C4-2B (cell line): ENCODE measurements at regions not wholly inside any gene's neighbourhood (a gene's known extent, or its start where the extent isn't known, plus 50 kb on each side); places are given as distances from the start of the nearest gene placed in this dataset.

Experiments
- ZFX ChIP-seq: fragments of 450-650 bp; IDR thresholded peaks from 2 replicates; pipeline ENCODE4 v1.6.1; 2017
- TF ChIP-seq, protein P1 (sequence below): fragments of 450-650 bp; conservative IDR thresholded peaks from 2 replicates; pipeline ENCODE4 v1.5.1; 2017; ENCODE audit warnings: mild to moderate bottlenecking

DNA sequence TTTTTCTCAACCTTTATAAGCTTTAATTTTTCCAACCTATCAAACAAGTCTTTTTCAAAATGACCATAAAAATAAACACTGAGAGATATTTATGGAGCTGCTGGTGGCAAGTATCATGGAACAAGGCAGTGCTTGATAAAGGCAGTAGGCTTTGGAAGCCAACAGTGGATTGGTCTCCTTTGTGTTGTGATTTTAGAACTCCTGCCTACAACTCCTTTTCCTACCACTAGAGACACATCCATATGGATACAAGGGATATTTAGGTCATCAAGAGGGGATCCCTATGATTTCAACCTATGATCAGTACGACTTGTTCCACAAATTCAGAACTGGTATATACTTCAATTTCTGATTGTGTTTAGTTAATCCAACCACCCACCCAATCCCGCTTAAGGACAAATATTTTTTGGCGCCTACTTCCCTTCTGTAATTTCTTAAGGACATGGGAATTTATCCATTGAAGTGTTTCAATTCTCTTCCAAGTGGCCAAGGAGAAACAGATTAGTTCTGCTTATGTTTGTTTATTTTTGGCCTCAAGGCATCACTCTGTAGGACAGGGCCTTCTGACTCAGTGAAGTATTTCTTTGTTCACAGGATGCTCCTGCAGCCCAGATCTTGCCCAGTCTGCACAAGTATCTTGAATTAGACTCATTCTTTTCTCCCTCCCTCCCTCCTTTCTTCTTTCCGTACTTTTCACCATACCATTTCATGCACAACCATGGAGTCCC is 2119.6 kb upstream of the PIK3C3 start:
- TF ChIP-seq, protein P1, sequence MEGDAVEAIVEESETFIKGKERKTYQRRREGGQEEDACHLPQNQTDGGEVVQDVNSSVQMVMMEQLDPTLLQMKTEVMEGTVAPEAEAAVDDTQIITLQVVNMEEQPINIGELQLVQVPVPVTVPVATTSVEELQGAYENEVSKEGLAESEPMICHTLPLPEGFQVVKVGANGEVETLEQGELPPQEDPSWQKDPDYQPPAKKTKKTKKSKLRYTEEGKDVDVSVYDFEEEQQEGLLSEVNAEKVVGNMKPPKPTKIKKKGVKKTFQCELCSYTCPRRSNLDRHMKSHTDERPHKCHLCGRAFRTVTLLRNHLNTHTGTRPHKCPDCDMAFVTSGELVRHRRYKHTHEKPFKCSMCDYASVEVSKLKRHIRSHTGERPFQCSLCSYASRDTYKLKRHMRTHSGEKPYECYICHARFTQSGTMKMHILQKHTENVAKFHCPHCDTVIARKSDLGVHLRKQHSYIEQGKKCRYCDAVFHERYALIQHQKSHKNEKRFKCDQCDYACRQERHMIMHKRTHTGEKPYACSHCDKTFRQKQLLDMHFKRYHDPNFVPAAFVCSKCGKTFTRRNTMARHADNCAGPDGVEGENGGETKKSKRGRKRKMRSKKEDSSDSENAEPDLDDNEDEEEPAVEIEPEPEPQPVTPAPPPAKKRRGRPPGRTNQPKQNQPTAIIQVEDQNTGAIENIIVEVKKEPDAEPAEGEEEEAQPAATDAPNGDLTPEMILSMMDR, result no peak; the same call in 1 of the 2 replicates
- TF ChIP-seq ZFX, result no peak
